ENCODE measurements at regions not wholly inside any gene's neighbourhood (a gene's known extent, or its start where the extent isn't known, plus 50 kb on each side); places are given as distances from the start of the nearest gene placed in this dataset.
"Not testable (repeated sequence)": the region's sequence is repeated elsewhere in the genome, so short reads cannot be mapped to it uniquely, and the experiment has no call there.

- DNase-seq (ENCODE audit: low spot score) = no peak
Observed at GRCh38 chr14:22491683-22492621, 97.1 kb downstream of the DAD1 start.

DNA sequence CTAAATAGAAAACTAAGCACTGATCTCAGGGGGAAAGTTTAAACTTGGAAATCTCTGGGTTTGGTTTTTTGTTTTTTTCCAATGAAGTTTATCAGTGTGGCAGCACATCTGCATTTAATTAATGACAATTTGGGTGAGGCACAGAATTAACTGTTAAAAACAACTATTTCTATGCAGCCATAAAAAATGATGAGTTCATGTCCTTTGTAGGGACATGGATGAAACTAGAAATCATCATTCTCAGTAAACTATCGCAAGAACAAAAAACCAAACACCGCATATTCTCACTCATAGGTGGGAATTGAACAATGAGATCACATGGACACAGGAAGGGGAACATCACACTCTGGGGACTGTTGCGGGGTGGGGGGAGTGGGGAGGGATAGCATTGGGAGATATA, 98.0 kb downstream of the DAD1 start:
- DNase-seq (ENCODE audit: low spot score) = not testable (repeated sequence)

GRCh38 chr14:22489957-22490950, 98.8 kb downstream of the DAD1 start:
- no peak for DNase-seq (ENCODE audit: low spot score)

GRCh38 chr14:22489244-22489545, 99.8 kb downstream of the DAD1 start:
- DNase-seq (ENCODE audit: low spot score) = no peak

- DNase-seq (ENCODE audit: low spot score) = no peak
Observed at GRCh38 chr14:22488522-22489243, 100.3 kb downstream of the DAD1 start.

DNA sequence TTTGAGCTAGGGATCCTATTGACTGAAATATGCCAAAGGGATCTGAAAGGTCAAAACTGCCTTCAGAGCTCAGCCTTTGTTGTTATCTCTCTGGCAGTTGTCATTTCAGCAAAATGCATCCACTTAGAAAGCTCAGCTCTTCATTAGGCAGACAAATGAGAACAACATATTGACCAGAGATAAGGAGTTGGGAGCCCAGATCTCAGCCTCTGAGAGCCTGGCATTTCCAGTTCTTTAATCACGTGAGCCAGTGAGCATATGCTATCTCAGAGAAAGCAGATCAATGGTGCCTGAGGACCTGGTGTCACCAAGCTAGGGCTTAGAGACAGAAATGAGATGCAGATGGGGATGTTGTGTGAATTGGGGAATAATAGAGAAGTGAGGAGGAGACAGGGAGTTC, 101.1 kb downstream of the DAD1 start:
- no peak for DNase-seq (ENCODE audit: low spot score)

GRCh38 chr14:22487401-22487800, 101.6 kb downstream of the DAD1 start:
- no peak for DNase-seq (ENCODE audit: low spot score)

GRCh38 chr14:22486675-22487074, 102.3 kb downstream of the DAD1 start:
- DNase-seq (ENCODE audit: low spot score) = no peak

GRCh38 chr14:22485649-22486048, 103.4 kb downstream of the DAD1 start:
- no peak for DNase-seq (ENCODE audit: low spot score)

- DNase-seq (ENCODE audit: low spot score) = no peak
Observed at GRCh38 chr14:22485178-22485577, 103.8 kb downstream of the DAD1 start.

DNA sequence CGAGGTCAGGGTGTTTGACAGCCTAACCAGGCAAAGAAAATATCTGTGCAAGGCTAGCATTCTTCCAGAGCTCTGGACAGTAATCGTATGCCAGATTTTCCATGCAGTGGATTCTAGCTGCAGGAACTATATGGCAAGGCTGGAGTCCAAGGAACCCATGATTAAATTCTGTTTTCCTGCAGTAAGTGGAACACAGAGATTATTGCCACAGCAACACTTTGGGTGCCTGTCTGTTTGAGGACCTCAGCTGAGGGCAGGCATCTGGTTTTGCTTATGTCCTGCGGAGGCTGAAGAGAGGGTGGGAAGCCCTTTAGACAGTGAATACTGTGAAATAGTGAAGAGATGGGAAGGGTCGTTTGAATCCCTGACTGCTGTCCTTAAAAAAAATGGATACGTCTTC, 104.4 kb downstream of the DAD1 start:
- no peak for DNase-seq (ENCODE audit: low spot score)

DNA sequence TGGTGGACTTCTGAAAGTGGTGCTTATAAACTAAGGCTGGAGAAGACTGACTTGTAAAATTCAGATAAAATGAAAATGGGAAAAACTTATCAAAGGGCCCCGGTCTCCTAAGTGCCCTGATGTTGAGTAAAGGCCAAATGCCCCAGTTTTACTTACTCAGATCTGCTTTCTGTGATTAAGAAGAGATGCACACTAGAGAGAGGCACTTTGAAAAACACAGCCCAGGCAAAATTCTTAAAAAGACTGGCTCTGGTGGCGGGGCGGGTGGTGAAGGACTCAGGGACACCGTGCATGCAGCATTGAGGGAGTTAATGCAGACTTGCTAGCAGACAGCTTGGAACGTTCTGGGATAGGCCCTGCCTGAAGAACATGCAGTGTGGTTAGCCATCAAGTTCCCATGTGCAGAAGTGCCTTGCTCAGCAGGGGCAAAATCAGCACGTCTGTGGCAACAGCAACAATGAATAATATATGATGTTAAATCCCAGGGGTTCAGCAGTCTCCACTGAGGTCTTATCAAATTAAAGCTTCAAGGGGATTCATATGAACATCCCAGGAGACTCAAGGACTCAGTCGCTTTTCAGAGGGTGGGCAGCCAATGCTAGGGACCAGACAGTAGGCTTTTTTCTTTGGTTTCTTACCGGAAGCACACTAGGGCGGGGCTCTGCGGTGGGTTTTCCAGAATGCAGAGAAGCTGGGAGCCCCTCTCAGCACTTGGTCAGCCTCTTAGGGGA, 105.0 kb downstream of the DAD1 start:
- no peak for DNase-seq (ENCODE audit: low spot score)

GRCh38 chr14:22482782-22483553, 106.1 kb downstream of the DAD1 start:
- no peak for DNase-seq (ENCODE audit: low spot score)

DNA sequence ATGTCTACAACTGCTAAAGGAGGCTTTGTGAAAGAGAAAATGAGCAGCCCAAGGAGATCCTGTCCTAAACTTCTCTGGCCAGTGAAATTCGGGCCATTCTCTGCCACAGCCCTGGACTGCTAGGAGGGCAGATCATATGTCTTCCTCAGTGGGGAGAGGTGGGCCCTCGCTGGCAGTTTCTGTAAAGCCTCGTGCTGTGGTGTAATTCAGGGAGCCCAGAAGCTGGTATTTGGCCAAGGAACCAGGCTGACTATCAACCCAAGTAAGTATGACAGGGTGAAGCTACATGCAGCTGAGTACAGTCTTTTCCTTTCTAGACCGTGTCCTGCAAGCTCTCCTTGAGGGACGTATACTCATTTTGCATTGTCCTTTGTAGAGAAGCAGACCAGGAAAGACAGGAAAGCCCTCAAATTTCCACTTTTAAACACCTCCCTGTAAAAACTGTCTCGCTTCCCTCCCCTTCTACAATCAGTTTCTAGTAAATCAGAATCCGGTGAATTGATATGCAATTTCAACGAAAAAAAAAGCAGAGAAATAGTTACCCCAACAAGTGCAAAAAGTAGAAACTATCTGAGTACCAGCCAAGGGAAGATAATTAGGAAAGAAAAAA, 106.8 kb downstream of the DAD1 start:
- no peak for DNase-seq (ENCODE audit: low spot score)

DNA sequence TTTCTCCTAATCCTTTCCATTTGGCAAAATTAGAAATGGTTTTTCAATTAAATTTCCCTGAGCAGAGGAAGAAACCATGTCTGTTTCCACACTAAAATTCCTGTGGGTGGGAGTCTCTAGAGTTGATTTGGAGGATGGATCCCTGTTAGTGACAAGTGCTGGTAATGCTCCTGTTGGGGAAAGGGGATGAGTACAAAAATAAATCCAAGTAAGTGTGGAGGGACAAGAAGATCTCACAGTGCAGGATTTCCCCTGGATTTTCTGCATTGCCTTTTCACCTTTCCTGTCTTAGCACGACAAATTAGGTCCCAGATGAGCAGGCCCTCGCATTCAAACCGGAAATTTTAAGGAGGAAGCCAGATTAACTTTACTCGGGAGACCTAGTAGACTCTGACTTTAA, 107.5 kb downstream of the DAD1 start:
- DNase-seq (ENCODE audit: low spot score) = no peak

DNA sequence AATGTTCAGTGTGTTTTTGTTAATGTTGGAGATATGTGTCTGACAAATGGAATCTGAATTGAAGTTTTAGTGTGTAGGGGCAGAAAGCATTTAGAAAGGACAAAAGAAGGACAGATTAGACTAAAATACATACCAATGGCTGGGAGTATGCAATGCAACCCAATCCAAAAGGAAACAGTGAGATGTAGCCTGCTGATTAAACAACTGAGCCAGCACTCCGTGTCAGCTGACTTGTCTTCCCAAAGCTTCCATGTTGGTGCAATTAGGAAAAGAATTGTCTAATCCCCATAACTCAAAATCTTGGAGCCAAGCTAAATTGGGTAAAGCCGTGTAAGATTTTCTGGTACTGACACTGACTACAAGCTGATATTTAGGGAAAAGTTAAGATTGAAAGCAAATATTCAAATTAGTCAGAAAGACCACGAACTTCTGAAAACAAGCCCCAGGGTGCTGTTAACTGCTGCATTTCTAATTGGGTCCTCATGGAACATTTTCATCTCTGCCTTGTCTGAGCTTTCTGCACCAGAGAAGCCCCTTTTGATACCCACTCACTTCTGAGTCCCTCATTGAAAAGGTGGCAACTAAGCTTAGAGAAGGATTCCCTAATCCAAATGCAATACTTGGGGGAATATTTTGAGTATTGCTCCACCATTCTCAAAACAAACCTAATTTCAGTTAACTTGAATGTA, 109.1 kb downstream of the DAD1 start:
- no peak for DNase-seq (ENCODE audit: low spot score)

DNA sequence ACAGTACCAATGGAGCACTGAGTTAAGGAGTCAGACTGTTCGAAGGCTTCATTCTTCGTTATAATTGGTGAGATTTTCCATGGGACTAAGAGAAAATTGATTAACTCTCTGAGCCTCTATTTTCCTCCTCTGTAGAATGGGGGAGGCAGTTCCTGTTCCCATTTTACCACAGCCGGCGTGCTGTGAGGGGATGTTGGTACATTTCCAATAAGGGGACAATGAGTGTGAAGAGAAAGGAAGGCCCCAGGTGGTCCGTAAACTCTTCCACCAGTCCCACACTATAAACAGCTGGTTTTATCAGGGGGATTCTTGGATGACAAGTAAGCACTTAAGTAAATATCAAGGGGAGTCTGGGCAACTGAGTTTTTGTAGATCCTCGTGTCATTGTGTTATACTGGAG, 109.9 kb downstream of the DAD1 start:
- no peak for DNase-seq (ENCODE audit: low spot score)

GRCh38 chr14:22478670-22479069, 110.4 kb downstream of the DAD1 start:
- no peak for DNase-seq (ENCODE audit: low spot score)

DNA sequence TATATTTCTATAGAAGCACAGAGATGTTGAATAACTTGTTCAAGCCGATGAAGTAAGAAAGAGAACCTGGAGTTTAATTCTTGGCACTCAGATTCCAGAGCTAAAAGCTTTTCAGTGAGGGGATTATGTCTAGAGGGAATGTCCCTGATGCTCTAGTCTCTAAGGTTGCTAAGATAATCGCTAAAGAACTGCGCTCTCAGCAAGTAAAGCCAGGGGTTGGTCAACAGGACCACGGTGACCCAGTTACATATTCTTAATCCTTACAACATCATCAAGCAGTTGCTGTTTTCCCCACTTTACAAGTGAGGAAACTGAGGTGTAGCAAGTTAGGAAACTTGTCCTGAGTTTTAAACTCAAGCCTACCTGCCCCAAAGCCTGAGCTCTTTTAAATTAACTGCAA, 110.8 kb downstream of the DAD1 start:
- DNase-seq (ENCODE audit: low spot score) = no peak

All from SW480 (cell line).